Mesothelial cell of epicardium (in vitro differentiated cells): ENCODE measurements at regions not wholly inside any gene's neighbourhood (a gene's known extent, or its start where the extent isn't known, plus 50 kb on each side); places are given as distances from the start of the nearest gene placed in this dataset.

Experiments
- DNase-seq, 2 experiments: peaks; one replicate each; pipeline ENCODE4 v3.0.0; 2021; ENCODE audit warnings: low spot score in 2 of 2; ENCODE audit not compliant: unreplicated experiment in 2 of 2
- H3K27ac Mint-ChIP-seq: 2 replicates; pipeline ENCODE4 v1.8.0; 2021; ENCODE audit warnings: mixed read lengths
- H3K27me3 Mint-ChIP-seq: 2 replicates; pipeline ENCODE4 v1.8.0; 2021; ENCODE audit warnings: low read depth, mixed read lengths
- H3K36me3 Mint-ChIP-seq: 2 replicates; pipeline ENCODE4 v1.8.0; 2021; ENCODE audit warnings: mixed read lengths
- H3K4me1 Mint-ChIP-seq: 2 replicates; pipeline ENCODE4 v1.8.0; 2021; ENCODE audit warnings: mixed read lengths
- H3K4me3 Mint-ChIP-seq: 2 replicates; pipeline ENCODE4 v1.8.0; 2021; ENCODE audit warnings: mild to moderate bottlenecking, moderate library complexity, mixed read lengths
- H3K9me3 Mint-ChIP-seq: 2 replicates; pipeline ENCODE4 v1.8.0; 2021; ENCODE audit warnings: mixed read lengths
- TF ChIP-seq, protein P1 (sequence below): fragments of 200-600 bp; sonication (generic); IDR thresholded peaks from one replicate; pipeline ENCODE4 v1.5.0; 2021; ENCODE audit warnings: antibody characterized with exemption; ENCODE audit not compliant: unreplicated experiment

DNA sequence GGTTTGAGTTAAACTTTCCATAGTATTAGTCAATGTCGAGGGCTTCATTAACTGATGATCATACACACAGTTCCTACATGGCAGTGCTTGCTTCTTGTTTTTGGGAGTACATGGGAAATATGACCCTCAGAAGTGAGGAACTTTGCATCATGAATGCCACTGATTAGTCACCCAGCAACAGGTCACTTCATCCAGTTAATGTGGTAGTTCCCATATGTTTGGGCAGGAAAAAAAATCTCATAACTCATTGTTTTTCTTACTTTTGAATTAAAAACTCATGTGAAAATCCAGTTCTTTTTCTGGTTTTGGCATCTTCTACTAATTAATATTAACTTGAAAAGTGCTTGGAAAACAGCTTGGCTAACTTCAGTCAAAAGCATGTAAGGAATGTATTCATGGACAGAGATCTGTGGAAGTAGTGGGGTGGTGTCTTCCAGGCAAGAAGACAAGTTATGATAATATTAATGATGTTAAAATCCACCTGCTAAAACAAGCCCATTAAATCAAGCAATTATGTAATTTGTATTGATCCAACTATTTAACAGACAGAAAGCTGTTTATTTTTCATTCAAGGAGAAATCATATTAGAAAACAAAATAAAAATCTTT is 309.1 kb upstream of the NAV3 start:
- Mint-ChIP-seq H3K27me3 (peaks cover 10% of the 10 kb centered on the region), H3K27ac (peak overlapping the region; percentile 55), H3K9me3 (peaks cover 14% of the 10 kb centered on the region), H3K36me3 (no peaks in the 10 kb centered on the region), H3K4me1 (peaks cover 13% of the 10 kb centered on the region), H3K4me3 (no peak overlapping the region)
- TF ChIP-seq, protein P1, sequence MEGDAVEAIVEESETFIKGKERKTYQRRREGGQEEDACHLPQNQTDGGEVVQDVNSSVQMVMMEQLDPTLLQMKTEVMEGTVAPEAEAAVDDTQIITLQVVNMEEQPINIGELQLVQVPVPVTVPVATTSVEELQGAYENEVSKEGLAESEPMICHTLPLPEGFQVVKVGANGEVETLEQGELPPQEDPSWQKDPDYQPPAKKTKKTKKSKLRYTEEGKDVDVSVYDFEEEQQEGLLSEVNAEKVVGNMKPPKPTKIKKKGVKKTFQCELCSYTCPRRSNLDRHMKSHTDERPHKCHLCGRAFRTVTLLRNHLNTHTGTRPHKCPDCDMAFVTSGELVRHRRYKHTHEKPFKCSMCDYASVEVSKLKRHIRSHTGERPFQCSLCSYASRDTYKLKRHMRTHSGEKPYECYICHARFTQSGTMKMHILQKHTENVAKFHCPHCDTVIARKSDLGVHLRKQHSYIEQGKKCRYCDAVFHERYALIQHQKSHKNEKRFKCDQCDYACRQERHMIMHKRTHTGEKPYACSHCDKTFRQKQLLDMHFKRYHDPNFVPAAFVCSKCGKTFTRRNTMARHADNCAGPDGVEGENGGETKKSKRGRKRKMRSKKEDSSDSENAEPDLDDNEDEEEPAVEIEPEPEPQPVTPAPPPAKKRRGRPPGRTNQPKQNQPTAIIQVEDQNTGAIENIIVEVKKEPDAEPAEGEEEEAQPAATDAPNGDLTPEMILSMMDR = no peak
- no peak for DNase-seq

DNA sequence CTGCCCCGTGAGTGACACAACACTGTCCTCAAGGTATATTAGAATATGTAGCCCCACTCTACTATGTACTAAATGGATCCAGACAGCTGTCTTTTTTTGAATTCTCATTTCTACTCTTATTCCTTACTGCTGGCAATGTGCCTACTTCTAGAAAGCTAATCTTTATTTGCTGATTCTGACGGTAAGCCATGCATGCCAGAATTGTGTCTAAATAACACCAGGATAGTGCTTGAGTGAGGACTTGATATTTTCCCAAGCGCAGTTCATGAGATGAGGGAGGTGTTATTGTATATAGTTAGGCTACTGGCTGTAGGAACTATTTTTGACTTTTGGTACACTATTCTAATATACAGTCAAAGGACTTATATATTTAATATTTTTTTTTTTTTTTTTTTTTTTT is 316.2 kb upstream of the NAV3 start:
- H3K4me3 Mint-ChIP-seq = no peak overlapping the region
- H3K36me3 Mint-ChIP-seq = no peaks in the 10 kb centered on the region
- H3K9me3 Mint-ChIP-seq = no peaks in the 10 kb centered on the region
- no peak overlapping the region for H3K27ac Mint-ChIP-seq
- no peak for DNase-seq
- TF ChIP-seq, protein P1 = no peak
- H3K4me1 Mint-ChIP-seq = peaks cover 3% of the 10 kb centered on the region
- H3K27me3 Mint-ChIP-seq = peaks cover 23% of the 10 kb centered on the region

DNA sequence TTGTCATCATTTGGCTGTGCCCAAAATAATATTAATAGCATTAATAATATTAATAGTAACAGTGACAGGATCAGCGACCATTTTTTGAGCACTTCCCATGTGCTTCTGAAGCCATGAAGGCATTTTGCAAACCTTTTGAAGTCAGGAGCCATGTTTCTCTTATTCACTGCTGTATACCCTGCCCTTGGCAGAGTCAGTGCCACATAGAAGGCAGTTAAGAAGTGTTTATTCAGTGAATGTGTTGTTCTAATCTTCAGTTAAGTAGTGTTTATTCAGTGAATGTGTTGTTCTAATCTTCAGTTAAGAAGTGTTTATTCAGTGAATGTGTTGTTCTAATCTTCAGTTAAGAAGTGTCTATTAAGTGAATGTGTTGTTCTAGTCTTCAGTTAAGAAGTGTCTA is 319.7 kb upstream of the NAV3 start:
- H3K9me3 Mint-ChIP-seq = no peaks in the 10 kb centered on the region
- no peak for DNase-seq
- H3K4me1 Mint-ChIP-seq = peaks cover 9% of the 10 kb centered on the region
- no peaks in the 10 kb centered on the region for H3K36me3 Mint-ChIP-seq
- TF ChIP-seq, protein P1 = no peak
- H3K27ac Mint-ChIP-seq = no peak overlapping the region
- no peak overlapping the region for H3K4me3 Mint-ChIP-seq
- H3K27me3 Mint-ChIP-seq = peaks cover 37% of the 10 kb centered on the region

DNA sequence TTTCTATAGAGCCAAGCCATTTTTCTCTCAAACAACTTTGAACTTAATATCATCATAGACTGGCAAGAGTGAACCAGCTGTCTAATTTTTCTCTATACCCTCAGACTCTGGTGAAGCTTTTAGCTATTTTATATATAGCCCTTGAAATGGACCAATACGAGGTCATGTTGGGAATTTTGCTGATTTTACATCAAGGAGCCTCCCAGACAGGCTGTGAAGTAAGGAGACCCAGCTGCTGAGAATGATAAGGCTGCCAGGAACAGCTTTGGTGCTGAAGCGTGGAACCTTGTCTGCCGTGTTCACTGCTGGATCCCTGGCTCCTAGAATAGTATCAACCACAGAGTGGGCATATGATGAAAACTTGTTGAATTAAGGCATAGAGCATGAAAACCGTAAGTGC is 326.2 kb upstream of the NAV3 start:
- no peak overlapping the region for H3K4me3 Mint-ChIP-seq
- H3K9me3 Mint-ChIP-seq = no peaks in the 10 kb centered on the region
- H3K27ac Mint-ChIP-seq = no peak overlapping the region

DNA sequence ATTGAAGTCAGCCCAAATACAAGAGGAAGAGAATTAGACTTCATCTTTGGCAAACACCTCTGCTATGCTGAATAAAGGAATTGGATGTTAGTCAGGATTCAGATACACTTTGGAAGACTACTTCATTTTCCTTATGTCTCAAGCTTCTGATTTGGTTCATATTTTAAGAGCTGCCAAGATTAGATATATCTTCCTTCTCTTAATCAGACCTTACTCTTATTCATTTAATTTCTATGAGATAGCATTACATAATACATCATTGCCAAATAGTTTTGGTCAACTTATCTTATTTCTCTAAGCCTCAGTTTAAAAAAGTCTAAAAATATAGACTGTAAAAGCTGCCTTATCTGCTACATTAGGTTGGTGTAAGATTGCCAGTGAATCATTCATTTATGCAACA is 330.6 kb upstream of the NAV3 start:
- Mint-ChIP-seq H3K4me1 (no peaks in the 10 kb centered on the region), H3K36me3 (no peaks in the 10 kb centered on the region), H3K4me3 (no peak overlapping the region), H3K27ac (no peak overlapping the region), H3K27me3 (peaks cover 9% of the 10 kb centered on the region), H3K9me3 (no peaks in the 10 kb centered on the region)
- no peak for DNase-seq
- TF ChIP-seq, protein P1 = no peak

More for the DNA sequence above, 326.2 kb upstream of the NAV3 start:
- DNase-seq = no peak
- Mint-ChIP-seq H3K4me1 (peaks cover 6% of the 10 kb centered on the region), H3K27me3 (peaks cover 30% of the 10 kb centered on the region), H3K36me3 (no peaks in the 10 kb centered on the region)
- TF ChIP-seq, protein P1 = no peak

DNA sequence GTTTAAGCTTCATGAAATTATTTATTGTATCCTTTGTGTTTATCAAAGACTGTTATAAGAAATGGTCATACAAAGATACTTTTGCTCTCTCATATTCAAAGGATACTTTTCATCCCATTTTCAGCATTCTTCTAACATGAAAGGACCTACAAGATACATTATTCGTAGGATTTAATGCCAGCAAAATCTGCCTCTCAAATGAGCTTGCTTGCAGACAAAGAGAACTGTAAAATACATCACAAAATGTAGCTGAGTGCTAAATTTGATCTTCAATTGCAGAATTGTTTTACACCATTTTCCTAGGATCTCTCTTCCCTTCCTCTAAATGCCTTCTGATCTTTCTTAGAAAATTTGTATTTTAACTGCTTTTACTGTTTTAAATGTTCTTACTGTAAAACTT is 333.0 kb upstream of the NAV3 start:
- Mint-ChIP-seq H3K27ac (no peak overlapping the region), H3K4me3 (no peak overlapping the region), H3K27me3 (no peaks in the 10 kb centered on the region), H3K4me1 (no peaks in the 10 kb centered on the region), H3K36me3 (no peaks in the 10 kb centered on the region), H3K9me3 (no peaks in the 10 kb centered on the region)
- DNase-seq = no peak
- TF ChIP-seq, protein P1 = no peak
